ENCODE measurements at regions not wholly inside any gene's neighbourhood (a gene's known extent, or its start where the extent isn't known, plus 50 kb on each side); places are given as distances from the start of the nearest gene placed in this dataset.

DNA sequence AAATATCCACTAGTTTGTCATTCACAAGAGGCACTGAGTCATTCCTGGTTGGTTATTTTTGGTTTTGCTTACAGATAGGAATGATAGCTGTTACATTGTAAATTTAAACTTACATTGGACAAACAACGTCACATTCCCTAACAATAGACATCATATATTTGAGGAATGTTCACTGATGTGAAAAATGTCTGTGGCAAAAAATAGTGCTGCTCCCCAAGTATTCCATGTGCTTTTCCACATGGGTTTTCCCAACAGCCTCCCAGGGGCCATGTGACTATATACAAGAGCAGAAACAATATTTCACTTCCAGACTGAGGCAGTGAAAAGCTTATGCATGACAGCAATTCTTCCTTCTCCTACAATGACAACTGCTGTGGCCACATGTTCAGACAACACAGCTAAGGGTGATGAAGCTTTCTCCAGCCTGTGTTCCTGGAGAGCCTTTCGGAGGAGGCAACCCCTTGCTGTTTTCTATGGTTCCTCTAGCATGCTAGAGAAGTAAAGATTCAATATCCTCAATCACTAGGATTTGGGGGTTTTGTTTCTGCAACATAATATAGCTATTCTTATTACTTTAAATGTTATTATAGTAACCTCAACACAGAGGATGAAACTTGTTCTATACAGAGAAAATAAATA lies 202.7 kb downstream of the PTH2R start:
- TF ChIP-seq, protein P1, sequence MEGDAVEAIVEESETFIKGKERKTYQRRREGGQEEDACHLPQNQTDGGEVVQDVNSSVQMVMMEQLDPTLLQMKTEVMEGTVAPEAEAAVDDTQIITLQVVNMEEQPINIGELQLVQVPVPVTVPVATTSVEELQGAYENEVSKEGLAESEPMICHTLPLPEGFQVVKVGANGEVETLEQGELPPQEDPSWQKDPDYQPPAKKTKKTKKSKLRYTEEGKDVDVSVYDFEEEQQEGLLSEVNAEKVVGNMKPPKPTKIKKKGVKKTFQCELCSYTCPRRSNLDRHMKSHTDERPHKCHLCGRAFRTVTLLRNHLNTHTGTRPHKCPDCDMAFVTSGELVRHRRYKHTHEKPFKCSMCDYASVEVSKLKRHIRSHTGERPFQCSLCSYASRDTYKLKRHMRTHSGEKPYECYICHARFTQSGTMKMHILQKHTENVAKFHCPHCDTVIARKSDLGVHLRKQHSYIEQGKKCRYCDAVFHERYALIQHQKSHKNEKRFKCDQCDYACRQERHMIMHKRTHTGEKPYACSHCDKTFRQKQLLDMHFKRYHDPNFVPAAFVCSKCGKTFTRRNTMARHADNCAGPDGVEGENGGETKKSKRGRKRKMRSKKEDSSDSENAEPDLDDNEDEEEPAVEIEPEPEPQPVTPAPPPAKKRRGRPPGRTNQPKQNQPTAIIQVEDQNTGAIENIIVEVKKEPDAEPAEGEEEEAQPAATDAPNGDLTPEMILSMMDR (IDR thresholded peaks at IDR 0.05; ENCODE audit: low read depth, low read length): no peak
- TF ChIP-seq POLR2A (IDR thresholded peaks at IDR 0.05; ENCODE audit: extremely low read depth, insufficient read length): no peak

All from NB4 (cell line).